ENCODE measurements at regions not wholly inside any gene's neighbourhood (a gene's known extent, or its start where the extent isn't known, plus 50 kb on each side); places are given as distances from the start of the nearest gene placed in this dataset.
"Not testable (repeated sequence)": the region's sequence is repeated elsewhere in the genome, so short reads cannot be mapped to it uniquely, and the experiment has no call there.

DNA sequence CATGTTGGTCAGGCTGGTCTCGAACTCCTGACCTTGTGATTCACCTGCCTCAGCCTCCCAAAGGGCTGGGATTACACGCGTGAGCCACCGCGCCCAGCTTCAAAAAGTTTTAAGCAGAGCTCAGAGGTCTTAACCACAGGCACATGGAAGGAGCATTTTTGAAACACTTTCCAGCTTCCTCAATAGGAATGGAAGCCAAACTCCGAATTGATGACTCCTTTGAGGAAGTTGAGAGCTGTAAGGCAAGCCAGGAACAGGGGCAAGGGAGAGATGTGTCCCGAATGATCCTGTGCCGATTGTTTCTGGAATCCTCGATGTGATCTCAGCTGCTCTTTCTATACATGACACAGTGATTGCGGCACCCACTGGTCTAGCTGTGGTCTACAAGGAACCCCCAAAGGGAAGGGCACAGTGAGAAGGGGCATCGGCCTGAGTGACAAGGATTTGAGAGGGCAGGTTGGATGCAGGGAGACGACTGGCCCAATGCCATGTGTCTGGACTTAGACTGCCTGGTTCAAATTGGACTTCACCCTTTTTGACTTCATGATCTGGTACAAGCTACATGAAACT is 116.2 kb downstream of the ADRA2C start:
- DNase-seq, result not testable (repeated sequence)

DNA sequence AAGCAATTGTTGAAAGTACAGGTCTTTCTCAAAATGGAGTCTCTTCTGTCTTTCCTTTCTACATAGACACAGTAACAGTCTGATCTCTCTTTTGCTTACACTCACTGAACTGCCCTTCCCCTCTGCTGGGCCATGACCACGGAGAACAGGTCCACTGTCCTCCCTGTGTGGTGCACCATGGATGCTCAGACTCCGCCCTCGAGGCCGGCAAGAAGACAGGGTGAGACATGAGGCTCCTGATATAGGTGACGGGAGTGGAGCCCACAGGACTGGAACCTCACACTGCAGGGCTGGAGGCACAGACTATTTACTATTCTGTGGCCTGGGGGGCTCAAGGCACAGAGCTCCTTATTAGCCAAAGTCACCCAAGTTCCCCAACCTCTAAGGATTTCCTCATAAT is 118.1 kb downstream of the ADRA2C start:
- DNase-seq, result not testable (repeated sequence)

DNA sequence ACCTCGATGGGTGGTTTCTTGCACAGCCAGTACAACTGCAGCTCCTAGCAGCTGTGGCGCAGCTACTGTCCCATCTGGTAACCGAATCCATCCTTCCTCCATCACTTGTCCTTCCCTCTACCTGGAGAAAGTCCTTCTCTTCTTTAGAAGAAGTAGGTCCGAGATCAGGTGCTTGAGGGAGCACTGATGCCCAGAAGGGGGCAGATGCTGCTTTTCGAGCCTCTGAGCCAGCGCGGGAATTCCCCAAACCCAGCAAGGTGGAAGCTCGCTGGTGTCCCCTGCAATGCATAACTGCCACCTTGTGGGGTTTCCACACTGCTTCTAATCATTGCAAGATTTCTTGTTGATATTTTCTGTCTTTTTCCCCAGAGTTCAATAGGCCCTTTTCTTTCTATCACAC is 127.4 kb downstream of the ADRA2C start:
- DNase-seq, result not testable (repeated sequence)

DNA sequence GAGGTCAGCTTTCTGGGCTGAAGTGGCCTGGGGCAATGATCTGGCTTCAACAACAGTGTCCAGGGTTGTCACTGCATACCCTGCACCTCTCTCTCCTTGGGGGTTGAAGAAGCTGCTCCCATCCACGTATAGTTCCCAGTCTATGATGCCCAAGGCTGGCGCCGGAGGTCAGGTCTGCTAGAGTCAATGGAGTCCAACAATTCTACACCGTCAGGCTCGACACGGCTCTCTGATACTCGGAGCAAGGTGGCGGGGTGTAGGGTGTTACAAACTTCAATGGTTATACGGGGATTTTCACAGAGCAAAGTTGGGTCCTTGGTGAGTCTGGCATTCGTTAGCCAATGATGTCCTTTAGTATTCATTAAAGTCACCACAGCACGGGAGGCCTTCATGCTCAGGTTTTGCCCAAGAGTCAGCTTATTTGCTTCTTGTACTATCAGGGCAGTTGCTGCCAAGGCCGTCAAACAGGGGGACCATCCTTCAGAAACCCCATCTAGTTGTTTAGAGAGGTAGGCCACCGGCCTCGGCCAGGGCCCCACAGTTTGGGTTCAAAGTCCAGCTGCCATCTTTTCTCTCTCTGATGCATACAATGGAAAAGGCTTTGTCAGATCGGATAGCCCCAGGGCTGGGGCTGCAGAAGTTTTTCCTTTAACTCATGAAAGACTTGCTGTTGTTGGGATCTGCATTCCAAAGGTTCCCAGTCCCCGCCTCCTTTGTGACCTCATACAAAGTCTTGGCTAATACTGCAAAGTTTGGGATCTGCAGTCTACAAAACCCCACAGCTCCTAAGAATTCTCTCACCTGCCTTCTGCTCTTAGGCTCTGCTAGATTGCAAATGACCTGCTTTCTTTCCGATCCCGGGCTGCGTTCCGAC is 128.1 kb downstream of the ADRA2C start:
- not testable (repeated sequence) for DNase-seq

DNA sequence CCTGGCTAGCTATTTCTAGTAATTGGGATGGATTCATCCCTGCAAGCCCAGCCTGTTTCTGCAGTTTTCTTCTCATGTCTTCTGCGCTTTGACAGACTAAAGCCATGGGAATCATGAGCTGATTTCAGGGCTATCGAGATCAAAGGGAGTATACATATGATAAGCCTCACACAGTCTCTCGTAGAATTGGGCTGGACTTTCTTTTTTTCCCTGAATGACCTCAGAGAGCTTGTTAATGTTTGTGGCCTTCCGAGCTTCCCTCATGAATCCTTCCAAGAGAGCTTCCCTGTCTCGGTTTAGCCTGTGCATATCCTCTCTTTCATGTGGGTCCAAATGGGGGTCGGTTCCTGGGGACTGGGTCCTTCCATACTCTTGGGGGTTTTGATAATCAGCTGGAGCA is 130.3 kb downstream of the ADRA2C start:
- DNase-seq, result no peak

DNA sequence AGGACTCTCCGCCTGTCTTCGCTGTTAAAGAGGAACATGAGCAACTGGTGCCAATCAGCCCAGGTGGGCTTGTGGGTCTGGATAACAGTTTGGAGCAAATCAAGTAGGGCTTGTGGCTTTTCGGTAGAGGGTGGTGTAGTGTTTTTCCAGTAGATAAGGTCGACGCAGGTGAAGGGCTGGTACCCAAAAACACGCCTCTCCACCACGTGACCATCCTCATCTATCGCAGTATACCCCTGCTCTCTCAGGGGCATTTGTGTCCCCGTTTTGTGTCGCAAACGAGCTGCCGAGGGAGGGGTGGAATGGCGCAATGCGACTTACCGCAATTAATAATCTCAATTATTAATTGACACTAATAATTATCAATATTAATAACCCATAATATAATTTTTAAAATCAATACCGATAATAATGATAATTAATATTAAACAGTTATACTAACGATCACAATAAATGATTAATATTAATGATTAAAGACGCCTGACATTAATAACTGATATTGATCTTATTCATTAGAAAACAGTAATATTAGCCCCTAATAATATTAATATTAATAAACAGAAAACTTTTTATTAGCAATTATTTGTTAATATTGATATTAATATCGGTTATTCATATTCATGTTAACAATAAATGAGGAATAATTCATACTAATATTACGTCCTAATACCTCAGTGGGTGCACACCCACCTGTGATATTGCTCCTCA is 130.8 kb downstream of the ADRA2C start:
- DNase-seq, result not testable (repeated sequence)

DNA sequence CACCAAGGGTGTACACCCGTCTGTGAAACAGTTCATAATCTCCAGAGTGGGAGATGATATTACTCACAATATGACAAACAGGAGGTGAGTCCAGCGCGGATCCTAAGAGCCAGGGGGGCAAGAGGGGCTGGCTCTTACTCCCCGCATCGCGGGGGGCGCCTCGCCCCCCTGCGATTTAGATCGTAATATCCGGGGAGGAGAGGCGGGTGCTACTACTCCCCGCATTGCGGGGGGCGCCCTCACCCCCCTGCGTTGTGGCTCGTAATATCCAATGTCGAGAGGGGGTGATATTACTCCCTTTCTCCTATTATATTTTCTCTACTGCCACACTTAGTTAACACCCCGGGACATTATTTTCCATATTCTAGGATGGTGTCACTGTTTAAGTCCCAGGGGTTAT is 131.9 kb downstream of the ADRA2C start:
- no peak for DNase-seq

DNA sequence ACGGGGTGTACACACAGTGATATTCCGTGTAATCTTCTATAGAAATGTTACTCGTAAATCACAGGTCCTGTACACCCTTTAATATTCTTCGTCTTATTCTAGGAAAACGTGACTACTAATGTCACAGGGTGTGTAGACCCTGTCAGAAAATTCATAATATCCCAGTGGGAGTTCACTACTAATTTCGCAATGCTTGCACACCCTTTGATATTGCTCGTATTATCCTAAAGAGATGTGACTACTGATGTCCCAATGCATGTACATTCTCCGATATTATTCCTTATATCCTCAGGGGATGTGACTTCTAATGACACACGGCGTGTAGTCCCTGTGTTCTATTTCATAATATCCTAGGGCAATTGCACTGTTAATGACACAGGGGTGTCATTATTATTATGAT is 132.7 kb downstream of the ADRA2C start:
- not testable (repeated sequence) for DNase-seq

DNA sequence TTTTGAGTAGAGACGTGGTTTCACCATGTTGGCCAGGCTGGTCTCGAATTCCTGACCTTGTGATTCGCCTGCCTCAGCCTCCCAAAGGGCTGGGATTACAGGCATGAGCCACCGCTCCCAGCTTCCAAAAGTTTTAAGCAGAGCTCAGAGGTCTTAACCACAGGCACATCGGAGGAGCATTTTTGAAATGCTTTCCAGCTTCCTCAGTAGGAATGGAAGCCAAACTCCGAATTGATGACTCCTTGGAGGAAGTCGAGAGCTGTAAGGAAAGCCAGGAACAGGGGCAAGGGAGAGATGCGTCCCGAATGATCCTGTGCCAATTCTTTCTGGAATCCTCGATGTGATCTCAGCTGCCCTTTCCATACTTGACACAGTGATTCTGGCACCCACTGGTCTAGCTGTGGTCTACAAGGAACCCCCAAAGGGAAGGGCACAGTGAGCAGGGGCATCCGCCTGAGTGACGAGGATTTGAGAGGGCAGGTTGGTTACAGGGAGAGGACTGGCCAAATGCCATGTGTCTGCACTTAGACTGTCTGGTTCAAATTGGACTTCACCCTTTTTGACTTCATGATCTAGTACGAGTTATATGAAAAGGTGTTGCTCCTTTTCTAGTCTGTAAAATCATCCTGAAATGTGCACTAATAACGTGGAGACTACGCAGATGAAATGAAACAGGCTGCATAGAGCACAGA is 138.2 kb downstream of the ADRA2C start:
- not testable (repeated sequence) for DNase-seq

DNA sequence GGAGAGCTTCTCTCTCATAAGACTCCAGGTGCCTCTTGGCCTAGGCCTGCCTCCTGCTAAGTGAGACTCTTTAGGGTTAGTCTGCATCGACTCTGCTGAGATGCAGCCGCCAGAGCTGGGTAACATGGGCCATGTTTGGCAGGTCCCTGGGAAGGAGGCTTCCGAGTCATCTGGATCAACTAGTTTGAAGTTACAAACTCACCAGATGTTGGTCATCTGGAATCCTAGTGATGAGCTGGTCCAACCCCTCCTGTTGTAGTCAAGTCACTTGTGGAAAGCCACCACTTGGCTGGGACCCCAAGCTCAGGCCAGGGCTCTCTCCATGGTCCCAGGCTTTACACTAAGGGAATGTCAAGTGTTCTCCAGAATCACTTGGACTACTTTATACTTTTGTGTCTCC is 143.4 kb downstream of the ADRA2C start:
- not testable (repeated sequence) for DNase-seq

DNA sequence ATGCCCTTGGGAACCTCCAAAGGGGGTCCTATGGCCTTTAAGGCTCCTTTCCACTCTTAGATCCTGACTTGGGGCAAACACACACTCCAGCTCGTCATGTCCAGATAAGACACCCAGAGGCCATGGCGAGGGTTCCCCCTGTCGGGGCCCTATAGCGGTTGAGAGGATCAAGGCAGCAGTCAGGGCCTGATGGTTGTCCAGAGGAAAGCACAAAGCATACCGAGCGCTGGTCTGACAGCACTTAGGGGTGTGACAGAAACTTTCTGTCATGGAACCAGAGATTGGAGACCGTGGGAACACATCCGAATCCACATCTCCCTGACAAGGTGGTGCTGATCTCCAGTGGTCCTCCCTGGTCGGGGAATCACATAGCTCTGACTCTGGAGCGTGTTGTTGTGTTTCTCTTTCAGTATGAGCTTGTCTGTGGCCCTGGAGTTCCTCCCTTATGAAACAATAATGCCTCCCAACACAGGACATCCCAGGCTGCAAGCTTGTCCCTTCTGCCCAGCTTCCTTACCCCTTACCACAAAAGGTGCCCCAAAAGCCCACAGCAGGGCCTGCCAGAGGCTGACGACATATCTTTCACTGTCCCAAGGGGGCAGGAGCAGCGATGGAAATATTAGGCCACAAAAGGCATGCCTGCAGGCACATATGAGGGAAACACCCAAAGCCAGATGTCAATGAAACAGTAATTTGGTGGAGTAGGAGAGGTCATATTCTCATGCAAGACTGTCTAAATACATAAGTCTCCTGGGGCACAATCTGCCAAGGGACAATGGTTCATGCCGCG is 144.2 kb downstream of the ADRA2C start:
- DNase-seq, result not testable (repeated sequence)

DNA sequence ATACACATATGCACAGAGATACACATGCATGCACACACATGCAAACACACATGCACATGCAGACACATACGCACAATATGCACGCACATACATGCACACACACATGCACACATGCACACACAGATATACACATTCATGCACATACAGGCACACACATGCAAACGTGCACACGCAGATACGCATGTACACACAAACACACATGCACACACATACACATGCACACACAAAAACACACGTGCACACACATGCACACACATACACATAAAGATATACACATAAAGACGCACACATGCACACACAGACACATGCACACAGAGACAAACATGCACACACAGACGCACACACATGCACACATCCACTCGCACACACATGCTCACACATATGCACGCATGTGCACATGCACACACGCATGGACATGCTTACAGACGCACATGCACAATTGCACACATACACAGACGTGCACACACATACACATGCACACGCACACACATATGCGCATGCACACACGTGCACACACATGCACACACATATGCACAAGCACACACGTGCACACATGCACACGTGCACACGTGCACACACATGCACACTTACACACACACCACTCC is 145.2 kb downstream of the ADRA2C start:
- no peak for DNase-seq

DNA sequence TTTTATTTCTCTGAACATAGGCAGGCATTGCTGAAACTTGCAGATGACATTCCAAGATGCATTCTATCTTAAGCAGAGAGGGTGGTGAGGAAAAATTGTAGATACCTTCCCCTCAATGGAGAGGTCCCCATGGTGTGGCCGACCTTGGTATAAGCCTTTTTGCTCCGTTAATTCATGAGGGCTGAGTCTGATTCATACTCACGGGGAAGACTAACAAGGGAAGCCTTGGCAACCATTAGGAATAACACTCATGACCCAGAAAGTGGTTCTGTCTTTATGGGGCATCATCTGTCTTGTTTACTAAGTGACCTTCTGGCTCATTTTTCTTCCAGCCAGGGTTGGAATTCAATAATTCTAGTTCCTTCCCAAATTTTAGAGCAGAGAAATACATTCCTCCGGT is 148.3 kb downstream of the ADRA2C start:
- not testable (repeated sequence) for DNase-seq

DNA sequence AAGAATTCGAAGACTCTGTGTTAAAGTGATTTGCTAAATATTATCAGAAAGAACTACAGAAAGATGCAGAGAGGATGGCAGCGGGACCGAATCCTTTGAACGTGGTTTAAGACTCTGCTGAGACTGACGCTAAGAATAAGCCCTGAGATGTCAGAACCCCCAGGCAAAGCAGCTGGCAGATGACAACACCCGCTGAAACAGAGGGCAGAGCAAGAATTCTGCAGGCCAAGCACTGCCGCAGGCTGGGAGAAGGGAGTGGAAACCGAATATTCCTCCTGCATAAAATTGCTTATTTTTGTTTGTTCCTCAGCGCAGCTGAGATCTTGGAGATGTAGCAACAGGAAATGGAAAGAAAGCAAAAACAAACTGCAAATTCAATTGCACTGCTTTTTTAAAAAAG is 153.3 kb downstream of the ADRA2C start:
- DNase-seq, result not testable (repeated sequence)

DNA sequence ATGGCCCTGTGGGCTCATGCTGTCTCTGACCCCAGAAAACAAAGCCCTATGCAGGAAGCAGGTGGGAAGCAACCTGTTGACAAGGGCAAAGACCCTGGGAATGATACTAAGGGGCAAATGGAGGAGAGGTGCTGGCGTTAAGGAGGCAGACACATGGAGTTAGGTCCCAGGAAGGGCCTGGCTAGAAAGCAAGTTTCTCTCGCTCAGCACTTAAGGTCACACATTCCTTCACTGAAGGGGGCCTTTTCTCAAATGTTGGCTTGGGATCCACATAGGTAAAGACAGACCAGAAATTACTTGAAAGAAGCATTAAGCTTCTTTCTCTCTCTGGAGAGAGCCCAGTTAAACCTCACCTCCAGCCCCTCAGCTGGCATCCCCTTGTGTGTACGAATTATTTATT is 155.7 kb downstream of the ADRA2C start:
- not testable (repeated sequence) for DNase-seq

DNA sequence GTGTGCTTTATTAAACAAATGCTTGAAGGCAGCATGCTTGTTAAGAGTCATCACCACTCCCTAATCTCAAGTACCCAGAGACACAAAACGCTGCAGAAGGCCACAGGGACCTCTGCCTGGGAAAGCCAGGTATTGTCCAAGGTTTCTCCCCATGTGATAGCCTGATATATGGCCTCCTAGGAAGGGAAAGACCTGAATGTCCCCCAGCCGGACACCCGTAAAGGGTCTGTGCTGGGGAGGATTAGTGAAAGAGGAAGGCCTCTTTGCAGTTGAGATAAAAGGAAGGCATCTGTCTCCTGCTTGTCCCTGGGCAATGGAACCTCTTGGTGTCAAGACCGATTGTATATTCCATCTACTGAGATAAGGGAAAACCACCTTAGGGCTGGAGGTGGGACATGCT is 159.7 kb downstream of the ADRA2C start:
- not testable (repeated sequence) for DNase-seq

DNA sequence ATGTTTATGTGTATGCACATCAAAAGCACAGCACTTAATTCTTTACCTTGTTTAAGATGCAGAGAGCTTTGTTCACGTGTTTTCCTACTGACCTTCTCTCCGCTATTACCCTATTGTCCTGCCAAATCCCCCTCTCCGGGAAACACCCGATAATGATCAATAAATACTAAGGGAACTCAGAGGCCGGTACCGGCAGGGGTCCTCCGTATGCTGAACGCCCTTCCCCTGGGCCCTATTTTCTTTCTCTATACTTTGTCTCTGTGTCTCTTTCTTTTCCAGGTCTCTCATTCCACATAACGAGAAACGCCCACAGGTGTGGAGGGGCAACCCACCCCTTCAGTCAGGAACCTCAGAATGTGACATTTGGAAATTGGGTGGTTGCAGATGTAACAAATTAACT is 160.1 kb downstream of the ADRA2C start:
- DNase-seq, result not testable (repeated sequence)

DNA sequence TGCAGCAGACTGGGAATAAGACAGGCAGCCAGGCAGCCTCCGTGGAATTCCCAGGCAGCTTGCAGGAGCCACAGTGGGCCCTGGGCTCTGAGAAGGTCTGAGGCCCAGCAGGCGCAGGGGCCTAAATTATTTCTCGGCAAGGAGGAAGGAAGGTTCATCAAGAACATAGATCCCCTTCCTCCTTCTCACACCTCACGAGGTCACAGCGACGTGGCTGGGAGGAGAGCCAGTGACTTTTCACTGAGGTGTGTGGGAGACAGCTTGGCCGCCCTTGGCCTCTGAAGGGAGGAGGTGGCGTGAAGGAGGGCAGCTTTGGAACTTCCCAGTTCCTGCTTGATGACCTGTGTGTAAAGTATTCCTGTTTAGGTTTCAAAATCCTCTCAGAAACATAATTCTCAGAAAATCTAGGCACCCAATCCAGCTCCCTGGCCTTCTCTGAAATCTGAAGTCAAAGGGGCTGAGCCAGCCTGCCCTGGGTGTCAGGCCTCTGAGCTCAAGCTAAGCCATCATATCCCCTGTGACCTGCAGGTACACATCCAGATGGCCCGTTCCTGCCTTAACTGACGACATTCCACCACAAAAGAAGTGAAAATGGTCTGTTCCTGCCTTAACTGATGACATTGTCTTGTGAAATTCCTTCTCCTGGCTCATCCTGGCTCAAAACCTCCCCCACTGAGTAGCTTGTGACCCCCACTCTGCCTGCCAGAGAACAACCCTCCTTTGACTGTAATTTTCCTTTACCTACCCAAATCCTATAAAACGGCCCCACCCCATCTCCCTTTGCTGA is 161.0 kb downstream of the ADRA2C start:
- not testable (repeated sequence) for DNase-seq

DNA sequence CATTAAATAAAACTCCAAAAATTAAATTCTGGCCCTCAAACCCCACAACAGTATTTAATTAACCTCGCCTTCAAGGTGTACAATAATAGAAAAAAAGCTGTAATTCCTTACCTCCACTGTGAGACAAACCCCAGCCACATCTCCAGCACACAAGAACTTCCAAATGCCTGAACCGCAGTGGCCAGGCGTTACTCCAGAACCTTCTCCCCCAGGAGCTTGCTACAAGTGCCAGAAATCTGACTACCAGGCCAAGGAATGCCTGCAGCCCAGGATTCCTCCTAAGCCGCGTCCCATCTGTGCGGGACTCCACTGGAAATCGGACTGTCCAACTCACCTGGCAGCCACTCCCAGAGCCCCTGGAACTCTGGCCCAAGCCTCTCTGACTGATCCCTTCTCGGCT is 163.2 kb downstream of the ADRA2C start:
- not testable (repeated sequence) for DNase-seq

DNA sequence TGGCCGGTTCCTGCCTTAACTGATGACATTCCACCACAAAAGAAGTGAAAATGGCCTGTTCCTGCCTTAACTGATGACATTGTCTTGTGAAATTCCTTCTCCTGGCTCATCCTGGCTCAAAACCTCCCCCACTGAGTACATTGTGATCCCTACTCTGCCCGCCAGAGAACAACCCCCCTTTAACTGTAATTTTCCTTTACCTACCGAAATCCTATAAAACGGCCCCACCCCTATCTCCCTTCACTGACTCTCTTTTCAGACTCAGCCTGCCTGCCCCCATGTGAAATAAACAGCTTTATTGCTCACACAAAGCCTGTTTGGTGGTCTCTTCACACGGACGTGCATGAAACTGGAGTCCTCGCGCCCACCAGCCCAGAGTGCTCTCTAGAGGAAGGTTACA is 166.5 kb downstream of the ADRA2C start:
- not testable (repeated sequence) for DNase-seq

DNA sequence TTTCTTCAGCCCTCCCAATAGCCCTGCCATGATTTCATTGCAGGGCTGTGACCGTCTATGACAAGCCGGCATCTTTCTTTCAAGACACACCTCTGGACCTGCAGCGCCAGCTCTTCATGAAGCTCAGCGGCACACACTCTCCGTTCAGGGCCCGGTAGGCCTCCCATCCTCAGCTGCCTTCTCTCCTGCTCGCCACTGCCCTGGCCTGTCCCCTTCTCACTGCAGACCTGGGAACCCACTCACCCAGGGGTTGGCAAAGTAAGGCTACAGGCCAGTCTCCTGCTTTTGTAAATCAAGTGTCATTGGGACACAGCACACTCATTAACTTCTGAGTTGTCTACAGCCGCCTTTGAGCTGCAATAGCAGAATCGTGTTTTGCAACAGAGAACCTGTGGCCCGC is 169.2 kb downstream of the ADRA2C start:
- not testable (repeated sequence) for DNase-seq

Data from NCI-H1048 (cell line).